Inferior parietal cortex (tissue), 1 donor: ENCODE measurements at regions not wholly inside any gene's neighbourhood (a gene's known extent, or its start where the extent isn't known, plus 50 kb on each side); places are given as distances from the start of the nearest gene placed in this dataset.

Experiments used
- DNase-seq: peaks from one replicate; pipeline ENCODE4 v3.0.0-alpha.2; 2016; ENCODE audit errors: extremely low spot score

GRCh38 chr13:26837102-26837501, 76.5 kb upstream of the GPR12 start:
- no peak for DNase-seq

GRCh38 chr13:26836626-26837025, 76.0 kb upstream of the GPR12 start:
- no peak for DNase-seq

- DNase-seq = no peak
Observed at GRCh38 chr13:26834646-26835045, 74.1 kb upstream of the GPR12 start.

GRCh38 chr13:26831336-26831908, 70.8 kb upstream of the GPR12 start:
- DNase-seq = no peak

GRCh38 chr13:26829716-26830115, 69.1 kb upstream of the GPR12 start:
- DNase-seq = no peak

GRCh38 chr13:26824581-26824980, 64.0 kb upstream of the GPR12 start:
- DNase-seq = peak; percentile 33

GRCh38 chr13:26822146-26822545, 61.6 kb upstream of the GPR12 start:
- DNase-seq = no peak

GRCh38 chr13:26821672-26822071, 61.1 kb upstream of the GPR12 start:
- DNase-seq = no peak

- no peak for DNase-seq
Observed at GRCh38 chr13:26820871-26821270, 60.3 kb upstream of the GPR12 start.

GRCh38 chr13:26819046-26819445, 58.5 kb upstream of the GPR12 start:
- peak; percentile 32 for DNase-seq

GRCh38 chr13:26816881-26817280, 56.3 kb upstream of the GPR12 start:
- no peak for DNase-seq

GRCh38 chr13:26813980-26814348, 53.4 kb upstream of the GPR12 start:
- DNase-seq = no peak

- no peak for DNase-seq
Observed at GRCh38 chr13:26813321-26813979, 52.9 kb upstream of the GPR12 start.

- DNase-seq = no peak
Observed at GRCh38 chr13:26811581-26811980, 51.0 kb upstream of the GPR12 start.
